Loucy (cell line): ENCODE measurements at regions not wholly inside any gene's neighbourhood (a gene's known extent, or its start where the extent isn't known, plus 50 kb on each side); places are given as distances from the start of the nearest gene placed in this dataset.

Experiments used
- H2AFZ ChIP-seq: fragments of 200-600 bp; sonication (generic); 2 replicates; pipeline ENCODE4 v1.6.0; 2016; ENCODE audit warnings: antibody characterized with exemption, mild to moderate bottlenecking, low read length, moderate library complexity
- H3F3A ChIP-seq: fragments of 200-600 bp; 2 replicates; pipeline ENCODE4 v1.6.0; 2016; ENCODE audit warnings: antibody characterized with exemption, low read depth, mild to moderate bottlenecking
- H3K27me3 ChIP-seq: fragments of 200-600 bp; sonication (generic); 2 replicates; pipeline ENCODE4 v1.6.1; 2014; ENCODE audit warnings: low read length, mild to moderate bottlenecking; ENCODE audit not compliant: insufficient read depth, poor library complexity, severe bottlenecking
- H3K36me3 ChIP-seq: fragments of 200-600 bp; sonication (generic); 2 replicates; pipeline ENCODE4 v1.6.1; 2016; ENCODE audit warnings: low read length; ENCODE audit not compliant: insufficient read depth
- H3K4me1 ChIP-seq: fragments of 200-600 bp; sonication (generic); 2 replicates; pipeline ENCODE4 v1.5.1; 2014; ENCODE audit warnings: low read length, mild to moderate bottlenecking; ENCODE audit not compliant: insufficient read depth, poor library complexity, severe bottlenecking
- H3K4me2 ChIP-seq: fragments of 200-600 bp; sonication (generic); 2 replicates; pipeline ENCODE4 v1.6.0; 2014; ENCODE audit warnings: antibody characterized with exemption, low read length, low read depth, mild to moderate bottlenecking; ENCODE audit not compliant: poor library complexity, severe bottlenecking
- H3K4me3 ChIP-seq: fragments of 200-600 bp; sonication (generic); 2 replicates; pipeline ENCODE4 v1.5.1; 2014; ENCODE audit warnings: low read length, mild to moderate bottlenecking, mixed read lengths; ENCODE audit not compliant: poor library complexity, severe bottlenecking
- H3K79me2 ChIP-seq: fragments of 200-600 bp; sonication (generic); 2 replicates; pipeline ENCODE4 v1.6.1; 2014; ENCODE audit warnings: low read length; ENCODE audit not compliant: insufficient read depth
- H3K9ac ChIP-seq: fragments of 200-600 bp; sonication (generic); 2 replicates; pipeline ENCODE4 v1.6.0; 2014; ENCODE audit warnings: mild to moderate bottlenecking, low read depth, low read length, moderate library complexity; ENCODE audit not compliant: poor library complexity, severe bottlenecking
- H3K9me2 ChIP-seq: fragments of 200-600 bp; sonication (generic); replicated peaks from 2 replicates; pipeline ENCODE4 v1.6.1; 2016; ENCODE audit warnings: low read depth, low read length, mixed read lengths
- H3K9me3 ChIP-seq: fragments of 200-600 bp; sonication (generic); 2 replicates; pipeline ENCODE4 v1.6.1; 2014; ENCODE audit warnings: mild to moderate bottlenecking, antibody characterized with exemption, low read length, low read depth; ENCODE audit not compliant: insufficient read depth
- H4K20me1 ChIP-seq: fragments of 200-600 bp; sonication (generic); 2 replicates; pipeline ENCODE4 v1.6.0; 2014; ENCODE audit warnings: antibody characterized with exemption, low read length, mild to moderate bottlenecking; ENCODE audit not compliant: insufficient read depth, poor library complexity, severe bottlenecking
- EZH2phosphoT487 ChIP-seq: fragments of 200-600 bp; IDR thresholded peaks from 2 replicates; pipeline ENCODE4 v1.6.1; 2018; ENCODE audit warnings: antibody characterized with exemption, mild to moderate bottlenecking, moderate library complexity, borderline replicate concordance
- TF ChIP-seq, protein P1 (sequence below): fragments of 200-600 bp; sonication (generic); conservative IDR thresholded peaks from 2 replicates; pipeline ENCODE4 v1.5.1; 2014; ENCODE audit warnings: mild to moderate bottlenecking, antibody characterized with exemption, low read length

DNA sequence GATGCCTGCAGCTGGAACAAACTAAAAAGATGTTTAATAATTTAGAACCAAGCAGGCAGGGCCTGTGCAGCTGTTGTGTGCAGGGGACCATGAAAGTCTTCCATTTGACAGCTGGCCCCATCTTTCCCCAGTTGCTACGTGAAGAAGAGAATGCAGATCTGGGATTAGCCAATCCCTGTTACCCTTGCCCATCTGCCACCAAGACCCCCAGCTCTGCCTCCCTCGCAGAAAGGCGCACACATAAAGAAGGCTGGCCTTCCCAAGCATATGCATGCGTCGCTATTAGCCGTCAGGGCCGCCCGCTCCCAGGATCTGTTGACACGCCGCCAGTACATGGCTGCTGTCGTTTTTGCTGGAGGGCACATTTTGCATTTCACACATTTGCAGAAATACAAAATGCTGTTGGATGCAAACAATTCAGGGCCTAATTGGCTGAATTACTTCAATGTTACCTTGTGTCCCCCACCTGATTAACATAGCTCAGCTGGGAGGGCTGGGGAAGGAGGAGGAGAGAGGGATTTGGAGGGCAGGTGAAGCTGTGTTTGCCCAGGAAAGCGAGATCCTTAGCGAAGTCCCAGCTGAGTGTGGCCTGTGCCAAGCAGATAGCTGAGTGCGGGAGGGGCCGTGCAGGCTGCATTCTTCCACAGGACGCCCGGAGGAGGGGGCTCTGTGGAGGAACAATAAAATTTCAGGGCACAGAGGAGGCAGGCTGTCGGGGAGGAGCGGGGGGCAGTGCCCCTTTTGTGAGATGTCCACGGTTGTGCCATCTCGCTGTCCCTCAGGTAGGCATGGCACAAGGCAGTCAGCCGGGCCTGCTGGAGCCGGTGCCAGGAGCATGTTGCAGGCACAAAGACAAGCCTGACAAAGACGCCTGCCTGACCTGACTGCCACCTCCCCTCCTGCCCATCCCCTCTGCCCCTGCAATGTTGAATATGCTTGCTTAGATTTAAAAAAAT lies 443.0 kb upstream of the MKI67 start:
- Histone ChIP-seq H3K9me2 (no peaks in the 10 kb centered on the region), H4K20me1 (no peaks in the 10 kb centered on the region), H3K36me3 (no peaks in the 10 kb centered on the region), H2AFZ (no peak overlapping the region), H3K4me3 (no peak overlapping the region), H3K9me3 (no peaks in the 10 kb centered on the region), H3K79me2 (no peaks in the 10 kb centered on the region), H3F3A (no peaks in the 10 kb centered on the region), H3K4me2 (no peak overlapping the region), H3K27me3 (no peaks in the 10 kb centered on the region), H3K4me1 (no peaks in the 10 kb centered on the region), H3K9ac (no peak overlapping the region)
- TF ChIP-seq, protein P1, sequence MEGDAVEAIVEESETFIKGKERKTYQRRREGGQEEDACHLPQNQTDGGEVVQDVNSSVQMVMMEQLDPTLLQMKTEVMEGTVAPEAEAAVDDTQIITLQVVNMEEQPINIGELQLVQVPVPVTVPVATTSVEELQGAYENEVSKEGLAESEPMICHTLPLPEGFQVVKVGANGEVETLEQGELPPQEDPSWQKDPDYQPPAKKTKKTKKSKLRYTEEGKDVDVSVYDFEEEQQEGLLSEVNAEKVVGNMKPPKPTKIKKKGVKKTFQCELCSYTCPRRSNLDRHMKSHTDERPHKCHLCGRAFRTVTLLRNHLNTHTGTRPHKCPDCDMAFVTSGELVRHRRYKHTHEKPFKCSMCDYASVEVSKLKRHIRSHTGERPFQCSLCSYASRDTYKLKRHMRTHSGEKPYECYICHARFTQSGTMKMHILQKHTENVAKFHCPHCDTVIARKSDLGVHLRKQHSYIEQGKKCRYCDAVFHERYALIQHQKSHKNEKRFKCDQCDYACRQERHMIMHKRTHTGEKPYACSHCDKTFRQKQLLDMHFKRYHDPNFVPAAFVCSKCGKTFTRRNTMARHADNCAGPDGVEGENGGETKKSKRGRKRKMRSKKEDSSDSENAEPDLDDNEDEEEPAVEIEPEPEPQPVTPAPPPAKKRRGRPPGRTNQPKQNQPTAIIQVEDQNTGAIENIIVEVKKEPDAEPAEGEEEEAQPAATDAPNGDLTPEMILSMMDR, result no peak
- no peak for TF ChIP-seq EZH2phosphoT487

DNA sequence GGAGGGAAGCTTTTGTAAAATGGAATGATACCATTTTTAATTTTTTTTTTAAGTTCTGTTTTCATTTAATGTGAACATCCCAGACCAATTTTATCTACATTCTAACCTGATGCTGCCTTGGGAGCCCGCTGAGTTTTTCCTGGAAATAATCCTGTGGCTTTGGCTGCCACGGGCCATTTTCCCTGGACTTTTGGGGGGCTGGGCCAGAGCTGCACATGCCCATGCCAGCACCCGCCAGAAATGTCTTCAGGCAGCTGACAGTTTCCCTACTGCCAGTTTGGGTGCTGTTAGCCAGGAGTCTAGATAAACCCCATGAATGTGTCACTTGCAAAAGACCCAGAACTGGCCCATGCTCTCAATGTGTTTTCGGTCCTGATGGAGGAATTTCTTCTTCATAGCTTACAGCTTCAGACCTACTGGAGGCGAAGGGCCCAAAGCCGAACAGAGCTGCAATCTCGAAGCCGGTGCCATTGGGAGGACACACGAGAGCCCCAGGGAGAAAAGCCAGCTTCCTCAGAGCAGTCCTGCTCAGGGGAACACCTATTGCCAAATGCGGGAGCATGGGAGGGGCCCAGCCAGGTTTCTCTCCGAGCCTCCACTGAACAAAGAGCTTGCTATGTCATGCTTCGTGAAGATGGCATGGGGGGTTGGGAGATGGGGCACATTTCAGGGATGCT lies 444.2 kb upstream of the MKI67 start:
- no peak overlapping the region for H3K4me2 ChIP-seq
- no peaks in the 10 kb centered on the region for H3K36me3 ChIP-seq
- no peaks in the 10 kb centered on the region for H3K9me2 ChIP-seq
- H3K9ac ChIP-seq, result no peak overlapping the region
- H3K4me1 ChIP-seq, result no peaks in the 10 kb centered on the region
- no peaks in the 10 kb centered on the region for H3K9me3 ChIP-seq
- H3F3A ChIP-seq, result no peaks in the 10 kb centered on the region
- H4K20me1 ChIP-seq, result no peaks in the 10 kb centered on the region
- H3K79me2 ChIP-seq, result no peaks in the 10 kb centered on the region
- H2AFZ ChIP-seq, result no peak overlapping the region
- H3K4me3 ChIP-seq, result no peak overlapping the region
- TF ChIP-seq, protein P1, result no peak
- TF ChIP-seq EZH2phosphoT487, result no peak
- no peaks in the 10 kb centered on the region for H3K27me3 ChIP-seq

DNA sequence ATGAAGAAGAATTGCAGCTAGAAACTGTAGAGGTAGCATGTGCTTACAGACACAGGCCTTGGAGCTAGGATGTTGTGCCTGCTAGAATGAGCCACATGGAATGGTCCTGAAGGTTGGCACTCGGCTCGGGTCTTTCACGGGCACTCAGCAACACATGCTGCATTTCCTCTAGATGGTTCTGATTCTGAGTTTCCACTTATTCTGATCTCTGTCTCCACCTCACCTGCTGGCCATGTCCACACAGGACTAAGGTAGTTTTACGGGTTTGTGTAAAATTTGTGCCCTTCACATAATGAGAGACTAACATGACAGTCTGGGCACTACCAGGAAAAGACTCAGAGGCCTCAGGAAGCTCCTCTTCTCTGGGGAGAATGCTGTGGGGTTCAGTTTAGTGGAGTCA lies 444.8 kb upstream of the MKI67 start:
- Histone ChIP-seq H3K4me3 (no peak overlapping the region), H3K9me3 (no peaks in the 10 kb centered on the region), H3K4me1 (no peaks in the 10 kb centered on the region), H3K36me3 (no peaks in the 10 kb centered on the region), H3K27me3 (no peaks in the 10 kb centered on the region), H3K9me2 (no peaks in the 10 kb centered on the region), H3K79me2 (no peaks in the 10 kb centered on the region), H3K4me2 (no peak overlapping the region), H3F3A (no peaks in the 10 kb centered on the region), H4K20me1 (no peaks in the 10 kb centered on the region), H2AFZ (no peak overlapping the region), H3K9ac (no peak overlapping the region)
- TF ChIP-seq, protein P1, result no peak
- no peak for TF ChIP-seq EZH2phosphoT487
